Kidney capillary endothelial cell (primary cell): ENCODE measurements at regions not wholly inside any gene's neighbourhood (a gene's known extent, or its start where the extent isn't known, plus 50 kb on each side); places are given as distances from the start of the nearest gene placed in this dataset.

Experiments used
- DNase-seq: peaks from one replicate; pipeline ENCODE4 v3.0.0-alpha.2; 2018; ENCODE audit warnings: low spot score

DNA sequence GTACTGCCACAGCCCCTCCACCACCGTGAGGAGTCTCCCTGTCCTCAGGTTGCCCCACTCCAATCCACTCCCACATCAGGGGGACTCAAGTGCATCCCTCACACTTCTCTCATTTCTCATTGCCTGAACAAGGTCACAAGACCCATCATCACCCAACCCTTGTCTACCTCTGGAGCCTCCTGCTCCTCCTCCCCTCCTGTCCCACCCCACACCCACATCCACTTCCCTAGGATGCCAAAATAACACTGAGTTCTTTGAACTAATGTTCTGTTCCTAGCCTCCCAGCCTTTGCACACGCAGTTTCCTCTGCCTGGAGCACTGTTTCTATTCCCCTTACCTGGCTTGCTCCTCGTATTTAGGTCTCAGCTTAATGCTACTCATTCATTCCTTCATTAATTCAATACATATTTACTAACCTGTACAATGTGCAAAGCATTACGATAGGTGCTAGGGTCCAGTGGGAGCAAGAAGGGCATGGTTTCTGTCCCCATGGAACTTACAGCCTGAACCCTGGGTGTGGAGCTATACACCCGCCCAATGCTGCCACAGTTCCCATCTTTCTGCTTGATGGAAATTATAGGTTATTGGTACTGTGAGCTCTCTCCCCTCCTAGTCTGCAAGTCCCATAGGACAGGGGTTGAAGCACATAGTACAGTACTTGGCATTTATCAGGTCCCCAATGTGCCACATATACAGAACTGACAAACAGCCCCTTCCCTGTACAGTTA is 96.1 kb upstream of the GRIK3 start:
- no peak for DNase-seq

DNA sequence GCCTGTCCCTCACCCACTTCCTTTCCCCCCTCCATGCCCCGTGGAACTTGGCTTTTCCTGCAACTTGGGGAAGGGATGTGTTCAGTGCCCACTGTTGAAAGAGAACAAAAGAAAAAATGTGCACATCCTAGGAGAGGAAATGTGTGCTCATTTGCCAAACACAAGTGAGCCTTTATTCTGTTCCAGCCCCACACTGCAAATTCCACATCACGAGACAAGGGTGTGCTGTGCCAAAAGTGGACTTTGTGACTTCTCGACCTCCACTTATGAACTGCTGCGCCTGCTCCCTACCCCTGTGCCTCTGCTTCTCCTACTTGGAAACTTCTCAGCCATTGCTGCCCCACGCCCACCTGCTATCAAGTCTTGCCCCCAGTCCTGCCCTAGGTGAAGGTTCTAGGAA is 97.0 kb upstream of the GRIK3 start:
- DNase-seq = no peak

DNA sequence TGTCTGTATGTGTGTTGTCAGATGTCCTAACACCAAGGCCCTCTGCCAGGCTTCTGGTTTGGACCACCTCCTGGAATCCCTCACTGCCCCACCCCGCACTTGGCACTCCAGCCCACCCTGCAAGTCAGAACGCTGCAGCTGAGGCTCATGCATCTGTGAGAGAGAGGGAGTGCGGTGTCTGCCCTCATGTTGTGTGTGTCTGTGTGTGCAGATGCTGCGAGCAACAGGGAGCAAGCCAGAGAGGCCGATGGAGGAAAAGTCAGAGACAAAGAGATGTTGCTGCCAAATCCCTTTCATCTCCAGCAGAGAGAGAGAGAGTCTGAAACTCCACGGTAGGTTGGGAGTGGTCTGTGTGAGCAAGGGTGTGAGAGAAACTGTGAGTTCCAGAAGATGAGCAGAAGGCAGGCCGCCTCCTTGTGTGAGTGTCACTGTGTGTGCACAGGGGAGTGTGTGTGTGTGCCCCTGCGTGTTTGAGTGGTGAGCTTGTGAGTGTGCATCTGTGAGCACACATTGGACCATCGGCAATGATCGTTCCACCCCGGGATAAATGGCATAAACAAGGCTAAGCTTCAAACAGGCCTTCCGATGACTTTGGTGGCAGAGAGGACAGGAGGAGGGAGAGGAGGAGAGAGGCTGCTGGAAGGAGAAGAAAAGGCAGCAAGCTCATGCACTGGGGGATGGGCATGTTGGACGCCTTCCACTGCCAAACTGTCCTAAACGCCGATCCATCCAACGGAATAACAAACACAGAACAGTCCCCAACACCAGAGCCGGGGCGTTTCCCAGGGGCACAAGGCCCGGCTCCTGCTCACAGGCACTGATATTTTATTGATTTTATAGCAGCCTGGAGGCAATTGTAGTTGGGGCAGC is 99.2 kb upstream of the GRIK3 start:
- no peak for DNase-seq

DNA sequence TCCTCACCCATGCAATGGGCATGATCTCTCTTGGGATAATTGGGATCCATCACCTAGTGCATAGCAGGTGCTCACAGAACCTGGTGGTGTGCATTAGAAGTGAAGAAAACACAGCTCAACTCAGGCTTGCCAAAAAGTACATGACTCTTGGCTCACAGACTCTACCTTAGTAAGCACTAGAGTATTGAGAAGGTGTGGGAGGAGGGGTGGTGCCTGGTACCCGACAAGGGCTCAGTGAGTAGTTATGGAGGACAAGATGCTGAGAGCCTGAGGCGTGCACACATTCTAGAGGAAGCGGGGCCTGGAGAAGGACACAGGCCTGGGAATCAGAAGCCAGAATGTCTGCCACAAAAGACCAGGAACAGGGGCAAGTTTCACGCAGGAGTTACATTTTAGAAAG is 100.3 kb upstream of the GRIK3 start:
- no peak for DNase-seq

DNA sequence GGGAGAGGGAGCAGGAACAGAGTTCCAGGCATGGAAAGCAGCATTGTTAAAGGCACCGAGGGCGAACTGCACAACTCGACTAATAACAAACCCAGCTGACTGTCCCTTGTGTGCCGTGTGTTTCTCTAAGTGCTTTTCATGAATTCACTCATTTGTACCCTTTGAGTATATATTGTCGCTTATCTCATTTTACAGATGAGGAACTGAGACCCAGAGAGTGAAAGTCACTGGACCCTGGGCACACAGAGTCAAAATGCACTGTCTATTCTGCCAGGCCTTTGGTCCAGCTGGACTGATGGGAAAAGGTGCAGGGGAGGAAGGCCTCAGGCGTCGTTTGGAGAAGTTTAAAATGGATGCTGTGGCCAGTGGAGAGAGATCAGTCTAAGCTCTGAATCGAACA is 100.7 kb upstream of the GRIK3 start:
- DNase-seq = no peak

DNA sequence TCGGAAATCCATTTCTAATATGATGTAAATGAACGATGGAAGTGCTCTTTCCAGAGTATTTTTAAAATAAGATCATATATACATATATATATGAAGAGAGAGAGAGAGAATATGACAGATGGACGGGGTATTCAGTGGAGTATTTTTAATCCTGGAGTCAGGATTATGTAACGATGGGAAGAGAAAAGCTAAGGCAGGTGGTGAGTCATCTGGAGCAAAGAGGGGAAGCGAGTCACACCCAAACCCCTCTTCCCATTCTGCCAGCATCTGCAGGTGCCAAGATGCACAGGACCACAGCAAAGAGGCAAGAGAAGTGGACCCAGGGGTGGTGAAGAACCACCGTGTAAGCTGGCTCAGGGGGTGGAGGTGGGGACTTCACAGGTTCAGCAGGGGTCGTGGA is 102.7 kb upstream of the GRIK3 start:
- no peak for DNase-seq

DNA sequence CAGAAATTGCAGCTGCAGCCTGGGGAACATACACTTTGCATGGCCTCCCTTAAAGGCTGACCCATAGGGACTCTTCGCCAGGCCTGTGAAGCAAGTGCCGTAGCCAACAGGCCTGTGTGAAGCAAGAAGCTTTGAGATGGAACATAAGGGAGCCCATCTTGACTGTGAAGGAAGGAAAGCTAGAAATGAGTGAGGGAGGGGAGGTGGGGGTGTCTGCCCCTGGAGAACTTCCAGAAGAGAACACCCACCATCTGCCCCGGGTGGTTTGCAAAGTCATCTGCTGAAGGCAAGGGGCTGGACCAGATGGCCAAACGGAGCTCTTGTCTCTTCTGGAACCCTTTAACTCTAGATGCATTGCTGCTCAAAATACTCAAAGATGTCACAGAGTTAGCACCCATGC is 103.3 kb upstream of the GRIK3 start:
- no peak for DNase-seq

DNA sequence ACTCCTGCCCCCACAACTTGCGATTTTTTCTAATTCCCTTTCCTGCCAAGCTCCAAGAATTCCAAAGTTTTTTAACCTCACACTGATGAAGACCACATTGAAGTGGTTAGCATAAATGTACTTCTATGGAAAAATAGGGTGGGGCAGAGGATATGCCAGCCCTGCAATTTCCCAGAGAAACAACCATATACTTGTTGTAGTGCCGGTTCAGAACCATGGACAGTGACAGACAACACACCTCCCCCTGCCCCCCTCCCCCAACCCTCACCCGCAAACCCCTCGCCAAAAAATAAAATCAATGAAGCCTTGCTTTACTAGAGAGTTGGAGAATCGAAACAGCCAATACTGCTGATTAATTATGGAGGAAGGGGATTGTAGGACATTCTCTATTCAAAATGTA is 109.5 kb upstream of the GRIK3 start:
- DNase-seq = no peak

DNA sequence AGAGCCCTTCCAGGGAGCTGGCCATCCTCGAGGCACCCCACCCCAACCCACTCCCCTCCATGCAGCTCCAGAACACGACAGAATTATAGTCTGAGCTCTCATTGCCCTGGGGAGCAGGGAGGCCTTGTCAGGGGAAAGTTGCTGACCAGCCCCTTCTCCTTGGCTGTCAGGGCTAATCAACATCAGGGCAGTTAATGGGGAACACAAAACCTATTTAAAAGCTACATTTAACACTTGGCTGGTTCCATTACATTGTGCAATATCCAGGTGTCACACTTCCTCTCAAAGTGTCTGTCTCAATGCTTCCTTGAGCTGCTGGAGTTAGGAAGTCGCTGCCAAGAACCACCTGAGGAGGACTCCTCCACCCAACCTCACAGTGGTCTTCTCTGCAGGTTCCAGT is 111.8 kb upstream of the GRIK3 start:
- no peak for DNase-seq

DNA sequence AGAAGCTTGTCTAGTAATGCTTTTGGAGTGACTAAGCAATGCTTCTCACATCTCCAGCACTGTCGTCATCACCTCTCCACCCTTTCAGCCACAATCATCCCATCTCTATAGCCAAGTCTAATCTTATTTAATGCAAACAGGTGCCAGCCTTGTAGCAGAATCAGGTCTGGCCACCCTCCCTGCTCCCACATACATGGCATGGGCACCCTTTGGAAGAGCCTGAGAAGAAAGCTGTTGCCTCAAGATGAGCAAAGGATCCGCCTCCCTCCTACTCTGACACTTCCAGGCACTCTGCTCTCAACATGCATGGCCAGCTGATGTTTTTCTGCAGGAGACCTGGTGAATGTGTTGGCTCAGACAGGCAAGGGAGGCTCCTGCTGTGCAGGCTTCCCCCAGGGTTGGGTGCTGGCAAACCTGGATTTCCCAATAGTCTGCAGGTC is 113.1 kb upstream of the GRIK3 start:
- no peak for DNase-seq

DNA sequence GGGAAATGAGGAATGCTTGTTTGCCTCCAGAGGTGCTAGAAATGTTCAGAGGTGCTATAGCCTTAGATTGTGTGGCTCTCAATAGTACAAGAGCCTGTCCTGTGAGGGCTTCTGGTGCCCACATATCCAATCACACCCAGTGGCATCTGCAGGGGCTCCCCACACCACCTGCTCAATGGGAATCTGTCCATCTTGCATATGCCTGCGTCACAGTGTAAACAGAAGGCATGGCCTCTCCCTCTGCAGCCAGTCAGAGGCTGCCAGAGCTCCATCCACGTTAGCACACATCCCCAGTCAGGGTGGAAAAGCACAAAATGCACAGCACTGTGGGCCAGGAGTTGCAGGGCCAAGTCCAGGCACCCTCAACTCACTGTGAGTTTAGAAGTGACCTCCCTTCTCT is 113.6 kb upstream of the GRIK3 start:
- DNase-seq = no peak

DNA sequence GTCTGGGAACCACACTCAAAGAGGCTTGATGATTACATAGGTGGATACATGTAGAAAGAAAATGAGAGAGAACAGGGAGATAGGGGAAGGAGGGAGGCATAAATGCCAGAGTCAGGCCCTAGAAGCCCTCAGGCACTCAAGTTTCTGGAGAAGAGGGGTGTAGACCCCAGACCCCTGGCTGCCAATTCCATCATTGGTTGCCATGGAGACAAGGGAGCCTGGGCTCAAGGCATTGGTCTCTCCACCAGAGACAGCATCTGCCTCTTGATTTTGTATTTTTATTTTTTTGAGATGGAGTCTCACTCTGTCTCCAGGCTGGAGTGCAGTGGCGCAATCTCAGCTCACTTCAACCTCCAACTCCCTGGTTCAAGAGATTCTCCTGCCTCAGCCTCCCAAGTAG is 114.3 kb upstream of the GRIK3 start:
- no peak for DNase-seq

DNA sequence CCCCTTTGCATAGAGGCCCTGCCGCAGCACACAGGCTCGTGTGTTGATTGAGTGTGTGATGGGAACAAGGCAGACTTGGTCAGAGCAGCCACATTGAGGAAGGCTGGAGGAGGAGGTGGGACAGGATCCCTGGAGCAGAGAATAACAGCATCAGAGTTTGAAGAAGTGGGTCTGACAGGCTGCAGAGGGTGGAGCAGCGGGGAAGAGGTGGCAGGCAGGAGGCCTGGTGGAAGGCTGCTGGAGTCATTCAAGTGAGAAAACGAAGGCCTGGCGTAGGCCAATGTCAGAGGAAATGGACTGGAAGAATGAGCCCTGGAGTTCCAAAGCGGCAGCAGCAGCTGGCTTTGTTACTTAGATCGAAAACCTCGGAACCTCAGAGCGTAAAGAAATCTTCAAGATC is 115.0 kb upstream of the GRIK3 start:
- DNase-seq = no peak

DNA sequence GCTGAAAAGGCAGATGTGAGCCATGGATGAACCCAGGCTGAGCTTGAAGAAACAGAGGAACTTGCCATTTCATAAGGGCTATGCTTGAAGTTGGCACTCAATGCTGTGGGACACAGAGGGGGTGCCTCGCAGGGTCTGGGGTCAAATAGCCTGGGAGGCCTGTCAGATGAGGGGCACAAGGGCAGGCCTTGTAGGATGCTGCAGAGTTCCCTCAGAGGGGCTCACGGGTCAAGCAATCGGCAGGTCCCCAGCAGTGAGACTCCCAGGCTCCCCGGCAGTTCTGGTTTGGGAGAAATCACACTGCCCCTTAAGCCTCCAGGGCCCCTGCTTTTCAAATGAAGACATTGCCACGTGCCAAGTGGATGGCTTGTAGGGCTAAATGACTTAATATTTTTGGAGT is 116.7 kb upstream of the GRIK3 start:
- DNase-seq = no peak

DNA sequence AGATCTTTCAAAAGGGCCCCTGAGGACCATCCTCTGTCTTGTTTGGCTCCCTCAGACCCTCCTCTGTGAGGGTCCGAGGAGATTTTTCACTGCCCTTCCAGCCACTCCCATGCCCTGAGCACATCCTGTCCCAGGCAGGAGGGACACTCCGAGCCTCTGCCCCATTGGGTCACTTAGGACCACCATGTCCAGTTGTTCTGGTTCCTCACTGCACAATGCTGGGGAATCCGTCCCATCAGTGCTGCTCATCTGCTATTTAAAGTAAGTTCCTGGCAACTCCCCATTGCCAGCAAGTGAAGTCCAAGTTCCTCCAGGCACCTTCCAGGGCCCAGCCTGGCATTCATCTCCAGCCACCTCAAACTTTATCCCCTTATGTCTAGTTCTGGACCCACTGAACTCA is 117.5 kb upstream of the GRIK3 start:
- DNase-seq = no peak

DNA sequence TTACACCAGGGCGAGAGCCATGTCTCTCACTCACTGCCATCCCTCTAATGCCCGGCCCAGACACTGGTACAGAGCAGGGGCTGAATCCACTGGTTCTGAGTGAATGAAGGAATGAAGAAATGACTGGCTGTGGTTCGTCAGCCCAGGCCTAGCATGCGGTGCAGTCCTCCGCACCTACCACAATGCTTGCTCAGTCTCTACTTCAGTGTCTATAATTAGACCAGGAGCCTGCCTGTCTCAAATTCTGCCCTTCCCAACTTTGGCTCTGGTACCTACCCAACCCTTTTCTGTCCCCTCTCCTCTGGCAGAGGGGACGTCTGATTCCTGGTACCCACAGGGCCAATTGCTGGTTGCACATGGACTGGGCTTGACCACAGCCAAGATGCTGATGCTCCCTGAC is 118.2 kb upstream of the GRIK3 start:
- DNase-seq = no peak

DNA sequence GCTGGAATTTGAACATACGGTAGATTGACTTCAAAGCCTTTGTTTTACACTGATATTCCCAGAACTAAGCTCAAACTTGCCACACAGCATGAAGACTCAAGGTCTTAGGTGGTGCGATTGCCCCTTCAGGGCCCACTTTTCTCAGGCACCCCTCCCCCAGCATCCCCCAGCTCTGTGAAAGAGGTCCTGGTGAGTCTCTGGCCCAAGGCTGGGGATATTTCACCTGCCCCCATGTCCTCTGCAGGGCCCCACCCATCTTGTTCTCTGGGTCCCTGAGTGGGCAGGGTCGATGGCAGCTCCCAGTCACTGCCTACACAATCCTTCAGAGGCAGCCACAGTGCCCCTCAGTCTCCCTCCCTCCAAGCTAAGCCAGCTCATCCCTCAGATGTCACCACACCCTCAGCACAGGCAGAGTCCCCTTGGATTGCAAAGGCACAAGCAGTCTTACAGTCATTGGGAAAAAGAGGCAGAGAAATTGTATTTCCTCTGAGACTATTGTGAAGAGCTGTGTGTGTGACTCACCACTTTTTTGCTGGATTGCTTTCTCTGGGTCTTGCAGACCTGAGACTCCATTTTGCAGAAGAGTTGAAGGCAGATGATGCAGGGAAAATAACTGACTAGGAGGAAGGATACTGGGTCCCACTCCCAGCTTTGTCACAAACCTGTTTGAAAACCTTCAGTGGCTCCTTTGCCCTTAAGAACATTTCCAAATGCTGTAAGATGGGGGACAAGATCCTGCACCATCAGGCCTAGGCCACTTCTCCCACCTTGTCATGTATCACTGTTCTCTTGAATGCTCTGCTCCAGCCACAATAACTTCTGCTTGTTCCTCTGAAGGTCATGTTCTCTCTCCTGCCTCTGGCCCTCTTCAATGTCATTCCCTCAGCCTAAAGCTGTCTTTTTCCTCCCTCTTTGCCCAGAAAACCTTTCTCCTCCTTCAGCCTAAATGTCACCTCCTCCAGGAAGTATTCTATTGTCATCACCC is 119.1 kb upstream of the GRIK3 start:
- DNase-seq = no peak

DNA sequence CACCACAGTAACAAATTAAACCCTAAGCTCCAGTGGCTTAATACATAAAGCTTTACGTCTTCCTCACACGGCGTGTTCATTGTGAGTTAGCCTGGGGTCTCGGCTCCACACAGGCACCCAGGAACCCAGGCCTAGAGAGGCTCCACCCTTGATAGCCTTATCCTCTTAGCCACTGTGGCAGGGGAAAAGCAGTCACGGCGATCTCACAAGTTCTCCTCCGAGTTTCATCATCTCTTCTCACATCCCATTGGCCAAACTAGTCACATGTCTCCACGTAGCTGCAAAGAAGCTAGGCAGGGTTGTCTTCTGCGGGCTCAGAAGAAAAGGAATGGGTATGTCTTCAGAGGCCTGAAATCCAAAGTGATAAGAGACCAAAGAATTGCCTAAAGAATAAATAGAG is 122.3 kb upstream of the GRIK3 start:
- DNase-seq = no peak

DNA sequence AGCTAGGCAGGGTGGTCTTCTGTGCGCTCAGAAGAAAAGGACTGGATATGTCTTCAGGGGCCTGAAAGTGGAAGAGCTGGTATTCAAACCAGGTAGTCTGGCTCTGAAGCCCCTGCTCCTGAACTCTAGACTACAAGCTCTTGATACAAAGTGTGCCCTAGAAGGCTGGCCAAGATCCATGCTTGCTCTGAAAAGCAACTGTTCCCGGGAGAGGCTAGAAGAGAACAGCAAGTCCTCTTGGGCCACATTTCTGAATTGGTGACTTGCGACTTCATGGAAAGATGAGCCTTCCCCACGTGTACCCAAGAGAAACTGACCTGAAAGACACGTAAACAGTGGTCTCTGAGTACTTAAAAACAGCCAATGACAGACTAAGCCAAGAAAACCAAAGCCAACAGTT is 123.3 kb upstream of the GRIK3 start:
- DNase-seq = no peak

DNA sequence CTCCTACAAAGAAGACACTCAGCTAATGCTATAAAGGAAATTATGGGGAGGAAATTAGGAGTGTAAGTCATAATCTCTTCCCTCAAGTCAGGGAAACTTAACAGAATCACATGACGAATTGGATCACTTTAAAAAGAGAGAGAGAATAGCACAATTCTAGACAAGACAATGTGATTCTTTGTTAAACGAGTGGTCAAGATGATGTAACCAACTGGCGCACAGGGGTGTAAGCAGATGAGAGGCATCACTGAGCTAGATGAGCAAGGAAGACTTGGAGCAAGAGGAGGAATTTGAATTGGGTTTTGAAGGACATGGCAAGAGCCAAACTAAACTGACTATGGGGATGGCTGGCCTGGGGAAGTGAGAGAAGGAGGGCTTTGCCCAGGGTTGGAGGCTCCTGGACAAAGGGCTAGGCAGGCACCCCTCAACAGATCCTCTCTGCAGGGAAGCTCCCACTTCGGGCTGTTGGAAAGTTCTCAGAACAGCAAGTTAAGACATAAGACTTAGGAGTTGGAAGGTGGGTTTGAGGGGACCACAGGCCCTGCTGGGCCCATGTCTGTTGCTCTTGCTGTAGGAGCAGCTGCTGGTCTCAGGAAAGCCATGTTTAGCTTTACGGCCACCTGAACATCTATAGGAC is 123.9 kb upstream of the GRIK3 start:
- DNase-seq = no peak

DNA sequence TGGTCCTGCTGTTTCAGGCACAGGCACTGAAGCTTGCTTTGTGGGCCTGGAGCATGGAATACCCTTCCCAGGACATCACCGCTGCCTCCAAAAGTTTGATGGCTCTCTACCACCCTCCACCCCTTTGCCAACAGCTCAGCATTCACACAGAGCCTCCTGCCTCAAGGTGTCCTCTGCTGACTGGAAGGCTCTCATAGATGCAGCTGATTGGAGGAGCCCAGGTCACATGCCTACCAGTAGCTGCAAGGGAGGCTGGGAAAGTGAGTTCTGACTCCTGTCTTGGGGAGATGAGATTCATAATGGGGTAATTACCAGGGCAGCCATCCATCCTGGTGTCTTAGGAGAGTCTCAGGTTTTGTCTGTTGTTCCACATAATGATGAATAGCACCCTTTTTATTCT is 124.8 kb upstream of the GRIK3 start:
- DNase-seq = no peak

DNA sequence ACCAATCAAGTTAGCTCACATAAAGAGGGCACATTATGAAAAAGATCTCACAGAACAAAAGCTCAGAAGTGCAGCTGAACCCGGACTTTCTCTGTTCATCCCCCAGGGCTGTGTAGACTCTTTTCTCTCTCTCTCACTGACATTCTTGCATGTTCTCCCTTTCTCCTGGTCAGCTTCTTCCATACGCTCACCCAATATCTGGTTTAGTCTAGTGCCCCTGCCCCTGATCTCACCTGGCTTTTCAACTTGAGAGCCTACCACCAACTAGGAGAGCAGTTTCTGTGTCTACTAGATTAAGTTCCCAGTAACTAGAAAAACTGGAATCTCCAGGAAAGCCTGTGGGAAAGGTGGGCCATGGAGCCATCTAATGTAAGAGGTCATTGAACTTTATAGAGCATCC is 126.9 kb upstream of the GRIK3 start:
- DNase-seq = no peak
